Colonic mucosa (tissue), 4 donors: ENCODE measurements at regions not wholly inside any gene's neighbourhood (a gene's known extent, or its start where the extent isn't known, plus 50 kb on each side); places are given as distances from the start of the nearest gene placed in this dataset.

Source experiments
- DNase-seq: peaks from one replicate; pipeline ENCODE4 v3.0.0-alpha.2; 2020
- H3K27ac ChIP-seq: fragments of 200-600 bp; one replicate; pipeline ENCODE4 v1.8.0; 2021
- H3K27me3 ChIP-seq: fragments of 200-600 bp; one replicate; pipeline ENCODE4 v1.8.0; 2021
- H3K36me3 ChIP-seq: fragments of 200-600 bp; one replicate; pipeline ENCODE4 v1.8.0; 2021
- H3K4me1 ChIP-seq: fragments of 200-600 bp; one replicate; pipeline ENCODE4 v1.8.0; 2021; ENCODE audit warnings: mild to moderate bottlenecking
- H3K4me3 ChIP-seq: fragments of 200-600 bp; one replicate; pipeline ENCODE4 v1.8.0; 2021
- H3K9ac ChIP-seq, 2 donors: one replicate each; pipeline ENCODE4 v1.7.0; 2013; ENCODE audit warnings: control low read depth in 2 of 2, low read depth in 2 of 2, low read length in 2 of 2
- H3K9me3 ChIP-seq: fragments of 200-600 bp; one replicate; pipeline ENCODE4 v1.8.0; 2021
- CTCF ChIP-seq: fragments of 200-600 bp; IDR thresholded peaks from one replicate; pipeline ENCODE4 v1.8.0; 2022; ENCODE audit warnings: antibody characterized with exemption, mild to moderate bottlenecking
- intact Hi-C: fragments of 100-400 bp; cut with DNase I; formaldehyde crosslinking; loops from one replicate; pipeline ENCODE4 v1.14.1; 2022
- donor health status: healthy.
- donor health status: DM: no; HTN: no; CAD: no.
- donor health status: DM: no; HTN: no; CAD: no.

- TF ChIP-seq CTCF, result no peak
- H3K27ac ChIP-seq, result no peak overlapping the region
- no peaks in the 10 kb centered on the region for H3K36me3 ChIP-seq
- no peak overlapping the region for H3K4me3 ChIP-seq
- DNase-seq, result no peak
- no peaks in the 10 kb centered on the region for H3K9me3 ChIP-seq
- intact Hi-C loops, result no loop called here
- H3K4me1 ChIP-seq, result no peaks in the 10 kb centered on the region
- H3K27me3 ChIP-seq, result no peaks in the 10 kb centered on the region
- H3K9ac ChIP-seq, result no peak overlapping the region
Measured at GRCh38 chr22:49595465-49596078, 232.1 kb downstream of the BRD1 start.

- Histone ChIP-seq H3K9ac (no peak overlapping the region), H3K9me3 (no peaks in the 10 kb centered on the region), H3K4me1 (no peaks in the 10 kb centered on the region), H3K36me3 (no peaks in the 10 kb centered on the region), H3K4me3 (no peak overlapping the region), H3K27me3 (no peaks in the 10 kb centered on the region), H3K27ac (no peak overlapping the region)
- no peak for DNase-seq
- intact Hi-C loops, result no loop called here
- no peak for TF ChIP-seq CTCF
Measured at GRCh38 chr22:49594078-49594477, 233.6 kb downstream of the BRD1 start.

GRCh38 chr22:49593509-49593908, 234.2 kb downstream of the BRD1 start:
- H3K36me3 ChIP-seq, result no peaks in the 10 kb centered on the region
- H3K27ac ChIP-seq, result no peak overlapping the region
- H3K9ac ChIP-seq, result no peak overlapping the region
- H3K4me1 ChIP-seq, result no peaks in the 10 kb centered on the region
- H3K27me3 ChIP-seq, result no peaks in the 10 kb centered on the region
- intact Hi-C loops, result no loop called here
- TF ChIP-seq CTCF, result no peak
- H3K4me3 ChIP-seq, result no peak overlapping the region
- no peak for DNase-seq
- H3K9me3 ChIP-seq, result no peaks in the 10 kb centered on the region

- intact Hi-C loops, result no loop called here
- no peak for DNase-seq
Measured at GRCh38 chr22:49592780-49593501, 234.7 kb downstream of the BRD1 start.

GRCh38 chr22:49590851-49591445, 236.7 kb downstream of the BRD1 start:
- no peak overlapping the region for H3K27ac ChIP-seq
- H3K27me3 ChIP-seq, result no peaks in the 10 kb centered on the region
- no peak for DNase-seq
- H3K9me3 ChIP-seq, result no peaks in the 10 kb centered on the region
- no peak overlapping the region for H3K4me3 ChIP-seq
- H3K36me3 ChIP-seq, result no peaks in the 10 kb centered on the region
- no peak for TF ChIP-seq CTCF
- H3K4me1 ChIP-seq, result no peaks in the 10 kb centered on the region
- intact Hi-C loops, result no loop called here
- no peak overlapping the region for H3K9ac ChIP-seq

More at GRCh38 chr22:49592780-49593501, 234.7 kb downstream of the BRD1 start:
- no peaks in the 10 kb centered on the region for H3K36me3 ChIP-seq
- H3K9me3 ChIP-seq, result no peaks in the 10 kb centered on the region
- TF ChIP-seq CTCF, result no peak
- no peaks in the 10 kb centered on the region for H3K4me1 ChIP-seq
- no peak overlapping the region for H3K27ac ChIP-seq
- H3K4me3 ChIP-seq, result no peak overlapping the region
- H3K9ac ChIP-seq, result no peak overlapping the region
- H3K27me3 ChIP-seq, result no peaks in the 10 kb centered on the region
